ENCODE measurements at regions not wholly inside any gene's neighbourhood (a gene's known extent, or its start where the extent isn't known, plus 50 kb on each side); places are given as distances from the start of the nearest gene placed in this dataset.

DNA sequence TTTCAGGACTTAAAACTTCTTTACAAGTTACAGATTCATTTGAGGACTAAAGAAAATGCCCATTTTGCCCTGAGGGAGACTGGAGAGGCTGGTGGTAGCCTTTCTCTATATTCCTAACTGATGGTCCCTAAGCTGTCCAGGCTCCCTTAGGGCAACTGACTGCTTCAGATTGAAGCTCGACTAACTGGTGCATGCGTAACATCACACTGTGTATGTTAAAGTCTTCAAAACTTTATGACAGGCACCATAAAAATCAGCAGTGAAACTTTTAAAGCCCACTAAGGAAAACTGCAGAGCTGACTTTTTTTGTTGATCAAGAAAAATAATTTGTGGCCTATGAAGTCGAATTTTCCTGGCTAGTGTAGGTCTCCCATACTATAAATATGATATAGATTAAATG lies 233.0 kb upstream of the RPS23 start:
- ChIA-PET POLR2A (ENCODE audit: partially characterized antibody) (no interaction called here), CTCF (ENCODE audit: partially characterized antibody) (interaction anchor here (1.9 kb wide), 1 partner anchor 16 kb away, joined by 8 read pairs; no protein-coding TSS in a partner anchor)
- H2BK20ac ChIP-seq (ENCODE audit: low read length), result no peak overlapping the region
- H3K4me1 ChIP-seq (replicated peaks in 1 of 4; ENCODE audit: control insufficient read depth in 3 of 4, insufficient read depth in 4 of 4, low read length in 3 of 4), result peaks cover 0 to 7% (median 2%) of the 10 kb centered on the region in 4 experiments; a peak in 3 of 7 replicates
- H3K9me3 ChIP-seq (ENCODE audit: insufficient read depth in 2 of 2, low read depth in 1 of 2, low read length in 1 of 2), result no peaks in the 10 kb centered on the region
- H3K23ac ChIP-seq (ENCODE audit: insufficient read length), result no peak overlapping the region
- H2BK15ac ChIP-seq (ENCODE audit: low read length), result no peak overlapping the region
- no peak overlapping the region for H3K9ac ChIP-seq (replicated peaks in 1 of 4; ENCODE audit: extremely low read depth in 1 of 4, low read depth in 3 of 4, low read length in 3 of 4)
- H3K56ac ChIP-seq (replicated peaks; ENCODE audit: insufficient read length, low read depth, low read length), result no peak overlapping the region
- H4K5ac ChIP-seq (ENCODE audit: insufficient read length, low read depth, low read length), result no peak overlapping the region
- FAIRE-seq (no peak), DNase-seq (ENCODE audit: low read depth in 1 of 2, low spot score in 2 of 2) (no peak)
- no peak overlapping the region for H2AK5ac ChIP-seq (ENCODE audit: low read depth, low read length)
- H2BK120ac ChIP-seq (replicated peaks; ENCODE audit: low read depth, low read length), result no peak overlapping the region
- no peak for TF ChIP-seq CBX8 (IDR thresholded peaks at IDR 0.05; ENCODE audit: borderline replicate concordance, low read depth, low read length)
- TF ChIP-seq BRCA1 (IDR thresholded peaks at IDR 0.05; ENCODE audit: low read depth, low read length), result no peak
- TF ChIP-seq HDAC2 (IDR thresholded peaks at IDR 0.05; ENCODE audit: borderline replicate concordance in 1 of 2, low read depth in 2 of 2, low read length in 2 of 2), result no peak
- TF ChIP-seq EGR1 (IDR thresholded peaks at IDR 0.05; ENCODE audit: borderline replicate concordance, low read depth, low read length), result no peak
- TF ChIP-seq JUND (IDR thresholded peaks at IDR 0.05; ENCODE audit: low read length), result no peak
- TF ChIP-seq RAD21 (IDR thresholded peaks at IDR 0.05 in 1 of 2, conservative IDR thresholded peaks at IDR 0.05 in 1 of 2; ENCODE audit: low read depth in 2 of 2, low read length in 2 of 2), result no peak
- TF ChIP-seq SIRT6 (IDR thresholded peaks at IDR 0.05; ENCODE audit: low read length), result no peak
- TF ChIP-seq RNF2 (IDR thresholded peaks at IDR 0.05; ENCODE audit: borderline replicate concordance, low read depth, low read length, missing control alignments, poor library complexity, severe bottlenecking), result no peak
- no peak for TF ChIP-seq ASH2L (IDR thresholded peaks at IDR 0.05; ENCODE audit: low read length)
- TF ChIP-seq CHD2 (IDR thresholded peaks at IDR 0.05; ENCODE audit: low read length), result no peak
- no peak for TF ChIP-seq POLR2A (IDR thresholded peaks at IDR 0.05; ENCODE audit: control extremely low read depth in 1 of 2, low read depth in 2 of 2, low read length in 2 of 2)
- TF ChIP-seq ATF3 (IDR thresholded peaks at IDR 0.05; ENCODE audit: insufficient read depth, low read depth, low read length), result no peak
- no peak for TF ChIP-seq NRF1 (IDR thresholded peaks at IDR 0.05; ENCODE audit: low read depth, low read length)
- no peaks in the 10 kb centered on the region for H3K79me2 ChIP-seq (ENCODE audit: control insufficient read depth in 1 of 2, insufficient read depth in 2 of 2, low read length in 2 of 2)
- WGBS, 2 experiments (ENCODE audit: extremely low coverage in 1 of 2, insufficient coverage in 1 of 2, insufficient read length in 1 of 2, insufficient replicate concordance in 2 of 2, low coverage in 1 of 2, low lambda C conversion rate in 2 of 2, missing lambda C conversion rate in 1 of 2), result 89% methylated on average over 3 of the region's 3 CpGs; no CpG with 5 or more reads in 1 of the 2 experiments
- no peak overlapping the region for H3K4ac ChIP-seq (replicated peaks; ENCODE audit: insufficient read length, low read depth, low read length)
- no peaks in the 10 kb centered on the region for H3K79me1 ChIP-seq (ENCODE audit: low read depth, low read length)
- H3K4me3 ChIP-seq (ENCODE audit: extremely low read depth in 1 of 4, insufficient read depth in 2 of 4, low read depth in 3 of 4, low read length in 4 of 4), result no peak overlapping the region
- H2AFZ ChIP-seq (ENCODE audit: low read length), result no peak overlapping the region
- H4K8ac ChIP-seq (ENCODE audit: extremely low read depth, insufficient read depth, low read length), result no peak overlapping the region
- H3K36me3 ChIP-seq (ENCODE audit: control insufficient read depth in 2 of 4, insufficient read depth in 4 of 4, low read length in 3 of 4), result no peaks in the 10 kb centered on the region
- no peak overlapping the region for H3K27ac ChIP-seq (ENCODE audit: low read depth, low read length)
- no peak overlapping the region for H4K91ac ChIP-seq (replicated peaks; ENCODE audit: insufficient read length, low read length)
- H3K4me2 ChIP-seq (ENCODE audit: insufficient read depth in 1 of 2, low read depth in 2 of 2, low read length in 2 of 2), result no peak overlapping the region
- no peak overlapping the region for H2BK5ac ChIP-seq (ENCODE audit: low read depth, low read length)
- no peak overlapping the region for H2BK12ac ChIP-seq (ENCODE audit: low read depth, low read length)
- no peaks in the 10 kb centered on the region for H3K27me3 ChIP-seq (replicated peaks in 1 of 4; ENCODE audit: control insufficient read depth in 3 of 4, extremely low read depth in 1 of 4, insufficient read depth in 3 of 4, low read length in 3 of 4)
- H4K20me1 ChIP-seq (replicated peaks in 1 of 2; ENCODE audit: control insufficient read depth in 1 of 2, insufficient read depth in 2 of 2, low read length in 2 of 2), result no peaks in the 10 kb centered on the region
- H3K23me2 ChIP-seq (ENCODE audit: low read depth, low read length), result no peaks in the 10 kb centered on the region
- H3K14ac ChIP-seq (ENCODE audit: insufficient read length), result no peak overlapping the region
- no peak overlapping the region for H3K18ac ChIP-seq (ENCODE audit: extremely low read depth, low read length)

All from H1 (cell line).